GM19463 (cell line): ENCODE measurements at regions not wholly inside any gene's neighbourhood (a gene's known extent, or its start where the extent isn't known, plus 50 kb on each side); places are given as distances from the start of the nearest gene placed in this dataset.

Experiments used
- ATAC-seq: cut with Tn5 transposase; IDR thresholded peaks from one replicate; pipeline ENCODE4 v1.9.1; 2021; ENCODE audit warnings: mild to moderate bottlenecking, moderate library complexity; ENCODE audit not compliant: unreplicated experiment

DNA sequence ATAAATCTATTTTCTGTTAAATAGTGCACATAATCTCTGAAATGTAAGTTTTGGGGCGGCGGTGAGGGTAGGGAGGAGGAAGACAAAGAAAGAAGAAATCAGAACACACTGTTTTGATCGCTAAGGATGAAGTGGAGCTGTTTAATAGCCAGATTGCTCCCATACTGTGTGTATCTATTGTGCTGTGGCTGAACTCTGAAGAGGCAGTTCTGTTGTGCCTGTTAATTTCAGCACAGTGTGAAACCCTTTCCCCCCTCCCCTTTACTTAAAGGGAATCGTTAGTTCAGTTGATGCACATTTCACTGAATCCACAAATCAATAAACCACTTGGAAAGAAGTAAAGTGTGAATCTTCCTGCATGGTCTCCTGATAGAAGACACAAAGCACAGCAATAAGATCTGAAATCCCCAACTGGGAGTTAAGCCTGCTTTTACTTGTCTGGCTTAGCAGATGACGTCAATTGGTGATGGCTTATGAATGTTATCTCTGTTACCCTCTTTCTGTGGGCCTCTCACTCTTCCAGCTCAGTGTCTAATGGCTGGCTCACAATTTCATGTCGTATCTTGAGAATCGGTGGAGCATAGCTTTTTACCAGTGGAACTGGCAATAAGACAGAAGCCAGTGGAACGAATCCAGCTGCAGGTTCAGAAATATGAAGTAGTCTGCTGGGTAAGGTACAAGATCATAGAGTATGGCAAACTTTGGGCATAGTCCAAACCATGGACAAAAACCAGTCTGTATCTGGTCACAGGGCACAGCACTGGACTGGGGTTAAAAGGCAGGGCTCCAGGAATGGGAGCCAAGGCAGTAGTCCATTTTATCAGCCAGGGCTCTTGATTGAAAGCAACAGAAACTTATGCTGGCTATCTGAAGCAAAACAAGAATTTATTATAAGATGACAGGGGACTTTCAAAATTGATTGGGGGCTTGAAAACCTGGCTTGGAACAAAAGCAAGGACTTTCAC lies 413.5 kb upstream of the SEL1L start:
- ATAC-seq: no peak

DNA sequence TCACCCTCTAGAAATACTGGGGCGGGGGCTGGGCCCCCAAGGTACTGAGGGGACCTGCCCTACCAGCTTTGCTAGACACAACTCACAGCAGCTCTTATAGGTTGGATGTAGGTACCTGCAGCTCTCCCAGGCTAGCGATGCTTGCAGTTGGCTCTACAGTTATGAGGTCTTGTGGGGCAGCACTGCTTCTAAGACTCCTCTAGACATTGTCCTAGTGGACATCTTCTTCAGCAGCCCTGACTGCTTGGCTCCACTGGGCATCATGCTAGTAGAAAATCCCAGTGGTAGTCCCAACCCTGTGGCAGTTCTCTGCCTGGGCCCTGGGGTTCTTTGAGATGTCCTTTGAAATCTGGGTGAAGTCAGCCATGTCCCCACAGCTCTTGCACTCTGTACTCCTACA lies 419.3 kb upstream of the SEL1L start:
- ATAC-seq: no peak

DNA sequence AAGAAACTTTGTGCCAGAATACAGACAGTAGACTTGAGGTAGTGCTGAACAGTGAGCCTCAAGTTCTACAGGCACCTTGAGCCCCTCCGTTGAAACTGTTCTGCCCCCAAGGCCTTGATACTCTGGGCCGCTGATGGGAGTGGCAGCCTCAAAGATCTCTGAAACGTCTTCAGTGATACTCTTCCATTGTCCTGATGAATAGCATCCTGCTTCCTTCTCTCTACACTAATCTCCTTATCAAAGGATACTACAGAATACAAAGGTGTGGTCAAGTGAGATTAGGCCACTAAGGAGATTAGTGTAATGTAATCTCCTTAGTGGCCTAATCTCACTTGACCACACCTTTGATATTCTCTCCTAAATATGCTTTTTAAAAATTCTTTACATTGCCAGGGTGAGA lies 419.8 kb upstream of the SEL1L start:
- no peak for ATAC-seq

DNA sequence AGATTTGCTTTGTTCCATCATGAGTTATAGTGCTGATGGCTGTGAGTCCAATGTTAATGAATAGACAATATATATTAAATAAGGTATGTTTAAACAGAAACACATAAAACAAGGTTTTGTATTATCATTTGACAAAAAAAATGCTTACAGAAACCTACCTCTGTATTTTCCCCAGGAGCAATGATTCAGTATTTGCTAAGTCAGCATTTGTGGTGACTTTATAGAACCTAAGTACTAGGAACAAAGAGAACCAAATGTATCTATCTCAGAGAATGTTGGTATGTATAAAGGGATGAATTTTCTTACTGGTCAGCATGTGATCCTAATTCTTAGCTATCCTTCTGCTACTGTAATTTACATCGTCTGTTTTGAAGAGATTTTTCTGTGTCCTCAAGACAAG lies 421.5 kb upstream of the SEL1L start:
- no peak for ATAC-seq

DNA sequence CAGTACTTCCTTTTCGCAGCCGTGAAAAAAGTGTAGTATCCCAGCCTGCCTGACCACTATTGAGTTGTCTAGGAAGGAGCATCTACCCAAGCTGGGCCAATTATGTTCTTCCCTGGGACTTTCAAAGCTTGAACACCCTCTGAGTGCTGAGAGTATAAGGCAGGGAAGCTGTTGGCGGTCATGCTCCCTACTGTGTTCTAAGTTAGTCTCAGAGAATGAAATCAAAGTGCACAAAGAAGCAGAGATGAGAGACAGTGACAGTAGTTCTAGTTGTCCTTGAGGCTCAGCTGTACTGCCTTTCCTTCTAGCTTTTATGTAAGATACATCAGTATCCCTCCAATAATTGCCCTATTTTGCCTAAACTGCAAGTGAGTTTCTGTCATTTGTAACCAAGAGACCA lies 427.1 kb upstream of the SEL1L start:
- no peak for ATAC-seq

DNA sequence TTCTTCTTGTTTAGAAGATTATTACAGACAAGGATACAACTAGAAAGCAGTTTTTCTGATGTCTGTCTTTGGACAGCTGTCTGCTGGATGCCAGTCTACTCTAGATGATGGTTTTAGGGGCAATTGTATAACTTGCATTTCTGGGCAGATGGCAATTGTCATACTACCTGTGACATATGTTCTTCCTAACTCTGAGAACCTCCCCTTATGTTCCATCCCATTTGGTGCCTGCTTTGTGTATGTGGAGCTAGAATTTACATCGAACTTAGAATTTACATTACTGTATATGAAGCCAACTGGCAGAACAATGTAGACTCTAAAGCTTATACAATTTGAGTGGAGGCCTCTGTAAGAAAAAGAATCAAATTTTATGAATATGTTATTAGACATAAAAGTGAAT lies 430.2 kb upstream of the SEL1L start:
- ATAC-seq: no peak

DNA sequence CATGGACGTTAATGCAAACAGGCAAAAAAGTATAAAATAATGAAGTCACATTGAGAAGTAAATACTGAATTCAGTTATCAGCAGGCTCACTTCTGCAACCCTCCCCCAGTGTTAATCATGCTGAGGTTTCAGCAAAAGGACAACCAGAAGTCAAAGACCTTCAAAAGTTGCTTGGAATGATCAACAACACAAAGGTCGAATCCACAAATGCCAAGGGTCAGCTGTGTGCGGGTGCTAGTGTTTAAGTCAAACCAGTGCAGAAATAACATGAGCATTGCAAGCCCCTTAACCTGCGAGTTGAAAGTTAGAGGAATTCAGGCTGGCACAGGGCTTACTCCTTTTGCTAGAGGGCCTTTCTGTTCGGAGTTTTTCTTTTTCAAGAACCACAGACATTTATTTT lies 436.7 kb upstream of the SEL1L start:
- ATAC-seq: no peak

DNA sequence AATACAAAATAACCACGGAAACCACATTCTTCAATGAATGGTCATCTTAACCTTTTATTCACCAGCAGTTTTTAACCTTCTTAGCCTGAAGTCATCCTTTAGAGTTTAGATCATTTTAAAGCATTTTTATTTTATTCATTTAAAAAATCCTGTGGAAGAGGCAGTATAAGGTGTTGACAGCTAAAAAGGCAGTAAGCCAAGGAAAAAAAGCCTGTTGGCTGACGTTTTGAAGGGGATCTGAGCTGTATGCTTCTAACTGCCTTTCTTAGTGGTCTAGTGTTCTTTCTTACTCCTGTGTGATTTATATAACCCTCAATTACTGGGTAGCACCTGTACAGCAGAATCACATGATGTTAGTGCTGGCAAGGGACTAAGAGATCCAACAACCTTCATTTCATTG lies 438.3 kb upstream of the SEL1L start:
- no peak for ATAC-seq

DNA sequence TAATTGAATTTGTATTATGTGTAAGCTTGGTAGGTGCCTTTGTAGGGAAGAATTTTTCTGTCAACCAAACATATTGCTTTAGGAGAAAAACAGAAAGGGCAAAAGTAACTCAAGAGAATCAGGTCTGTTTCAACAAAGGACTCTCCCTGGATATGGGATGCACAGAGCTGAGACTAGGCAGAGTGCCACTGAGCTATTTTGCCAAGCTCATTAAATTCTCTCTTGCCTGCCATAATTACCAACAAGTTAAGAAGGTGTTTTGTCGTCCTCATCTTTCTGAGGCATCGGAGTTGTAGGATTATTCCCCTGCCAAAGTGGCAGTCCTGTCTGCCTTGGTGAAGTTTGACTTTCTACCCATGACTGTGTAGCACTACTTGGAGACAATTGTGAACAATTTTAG lies 438.9 kb upstream of the SEL1L start:
- ATAC-seq: no peak

DNA sequence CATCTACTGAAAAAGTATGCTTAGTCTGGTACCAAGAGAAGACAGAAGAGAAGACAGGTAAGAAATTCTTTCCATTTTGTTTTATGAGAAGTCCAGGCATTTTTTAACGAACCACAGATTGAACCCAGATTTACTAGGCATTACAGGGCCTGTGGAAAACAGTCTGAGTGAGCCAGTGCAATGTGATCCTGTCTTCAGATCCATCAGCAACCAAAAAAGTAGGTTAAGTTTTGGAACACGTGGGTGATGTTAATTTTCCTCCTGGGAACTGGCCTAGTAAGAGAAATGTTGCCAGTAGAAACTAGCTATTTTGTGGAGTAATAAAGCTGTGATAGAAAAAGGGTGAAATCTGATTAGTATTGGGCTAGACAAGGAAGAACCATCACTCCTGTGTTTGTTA lies 440.9 kb upstream of the SEL1L start:
- ATAC-seq: no peak

DNA sequence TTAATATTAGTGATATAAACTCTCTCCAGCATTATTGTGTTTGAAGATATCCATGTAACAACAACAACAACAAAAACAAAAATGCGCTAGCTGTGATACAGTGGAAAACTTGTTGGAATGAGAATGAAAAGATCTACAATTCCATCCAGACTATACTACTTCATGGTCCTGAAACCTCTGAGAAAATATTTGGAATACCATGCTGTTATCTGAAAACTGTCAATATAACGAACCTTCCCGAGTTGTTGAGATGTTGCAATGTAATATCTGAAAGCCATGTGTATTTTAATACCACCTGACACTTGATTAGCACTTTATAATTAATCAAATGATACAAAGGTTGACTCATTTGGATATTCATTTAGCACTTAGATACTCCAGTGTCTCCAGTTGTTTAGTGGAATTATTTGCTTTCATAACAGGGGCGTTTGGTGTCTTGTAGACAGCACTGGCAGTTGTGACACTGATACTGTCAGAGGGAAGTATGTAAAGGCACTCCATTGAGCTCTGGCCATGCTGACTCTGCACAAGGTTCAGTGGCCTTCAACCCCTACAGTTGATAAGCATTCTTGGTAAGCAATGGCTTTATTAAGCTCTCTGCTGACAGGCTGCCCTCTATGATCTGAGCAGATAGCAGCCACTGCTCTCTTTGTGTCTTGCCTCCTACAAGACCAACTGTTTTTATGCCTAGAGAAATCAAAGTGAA lies 447.1 kb upstream of the SEL1L start:
- ATAC-seq: no peak

DNA sequence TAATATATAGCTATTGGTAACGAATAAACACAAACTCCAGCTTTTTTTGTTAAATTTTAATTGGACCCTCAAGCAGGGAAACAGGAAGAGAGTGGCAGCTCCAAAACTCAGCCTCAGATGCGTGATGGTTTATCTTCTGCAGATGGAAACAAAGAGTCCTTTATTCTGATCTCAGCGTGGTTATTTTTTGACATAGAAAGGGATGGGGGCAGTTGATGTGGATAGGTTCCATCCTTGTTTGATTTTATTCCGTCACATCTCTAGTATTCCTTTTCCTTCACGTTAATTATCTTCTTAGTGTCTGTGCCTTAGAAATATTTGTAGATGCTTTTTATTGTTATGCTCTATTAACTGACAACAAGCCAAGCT lies 447.6 kb upstream of the SEL1L start:
- ATAC-seq: no peak

DNA sequence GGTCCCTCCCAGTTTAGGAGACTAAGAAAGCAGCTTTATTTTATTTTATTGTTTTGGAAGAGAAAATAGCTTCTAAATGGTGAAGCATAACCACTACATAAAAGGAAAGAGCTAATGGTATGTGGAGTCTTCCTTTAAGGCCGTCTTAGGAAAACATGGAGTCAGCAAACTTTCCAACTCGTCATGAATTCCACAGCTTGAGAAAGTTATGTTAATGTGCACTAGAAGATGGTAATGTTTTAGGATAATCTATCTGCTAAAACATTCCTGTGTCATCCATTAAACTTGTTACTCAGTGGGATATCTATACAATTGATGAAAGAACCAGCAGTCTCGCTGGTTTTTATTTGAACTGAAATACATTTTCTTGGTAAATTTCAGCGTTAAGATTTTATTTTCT lies 448.4 kb upstream of the SEL1L start:
- no peak for ATAC-seq

DNA sequence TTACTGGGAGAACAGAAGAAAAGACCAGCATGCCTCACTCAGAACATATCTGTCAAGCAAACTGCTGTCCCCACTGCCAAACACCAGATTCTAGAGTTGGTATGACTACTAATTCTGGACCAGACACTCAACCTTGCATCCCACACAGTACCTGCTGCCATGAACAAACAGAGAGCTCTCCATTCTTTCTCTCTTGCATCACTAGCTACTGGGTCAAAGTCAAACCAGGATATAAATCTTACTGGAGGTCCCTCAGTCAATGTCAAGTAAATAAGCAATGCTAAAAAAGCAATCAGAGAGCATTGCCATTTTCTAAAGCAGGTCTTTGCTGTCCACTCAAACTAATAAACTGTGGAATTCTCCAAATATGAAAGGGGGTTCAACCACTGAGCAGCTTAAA lies 452.4 kb upstream of the SEL1L start:
- ATAC-seq: no peak

DNA sequence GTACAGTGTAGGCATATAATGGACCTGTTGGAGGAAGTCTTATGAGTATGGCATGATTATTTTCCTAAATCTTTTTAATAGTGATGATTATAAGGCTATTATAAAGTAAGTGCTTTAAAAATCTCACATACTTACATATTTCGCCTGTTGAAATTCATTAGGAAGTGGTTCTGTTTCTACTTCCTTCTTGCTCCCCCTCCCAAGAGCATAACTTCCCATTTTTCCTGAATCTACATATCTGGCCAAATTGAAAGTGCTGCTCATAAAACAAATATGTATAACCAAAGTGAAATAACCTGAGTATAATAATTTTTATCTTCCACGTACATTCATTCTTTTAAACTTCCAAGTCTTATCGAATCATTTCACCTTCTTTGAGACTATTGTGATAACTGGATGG lies 455.6 kb upstream of the SEL1L start:
- ATAC-seq: no peak

DNA sequence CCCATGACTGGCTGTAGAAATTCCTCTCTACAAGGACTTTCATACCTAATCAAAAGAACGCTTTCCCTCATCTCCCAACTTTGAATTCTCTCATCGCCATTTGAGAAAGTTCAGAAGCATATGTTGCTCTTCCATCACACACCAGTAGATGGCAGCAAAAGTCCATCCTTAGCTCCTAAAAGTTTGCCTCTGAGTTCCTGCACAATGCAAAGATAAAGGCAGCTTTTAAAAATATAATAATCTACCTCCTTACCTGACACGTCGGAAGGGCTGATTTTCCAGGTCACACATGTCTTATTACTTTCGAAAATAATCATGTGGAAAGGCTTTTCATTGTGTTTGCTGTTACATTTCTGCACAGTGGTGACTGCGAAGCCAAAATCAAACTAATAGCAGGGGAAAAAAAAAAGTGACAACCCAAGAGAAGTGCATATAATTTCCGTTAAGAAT lies 456.7 kb upstream of the SEL1L start:
- ATAC-seq: peak; percentile 58

DNA sequence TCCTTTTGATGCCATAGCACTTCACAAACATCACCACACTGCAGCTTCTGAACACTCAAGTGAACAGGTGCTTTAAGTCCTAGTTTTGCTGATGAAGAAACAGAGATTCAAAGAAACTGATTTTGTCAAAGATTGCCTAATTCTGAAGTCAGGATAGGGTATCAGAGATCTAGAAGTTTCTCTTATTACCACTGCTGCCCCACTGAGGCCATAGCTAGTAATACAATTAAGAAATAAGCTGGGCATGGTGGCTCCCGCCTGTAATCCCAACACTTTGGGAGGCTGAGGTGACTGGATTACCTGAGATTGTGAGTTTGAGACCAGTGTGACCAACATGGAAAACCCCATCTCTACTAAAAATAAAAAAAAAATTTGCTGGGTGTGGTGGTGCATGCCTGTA lies 458.3 kb upstream of the SEL1L start:
- ATAC-seq: no peak

DNA sequence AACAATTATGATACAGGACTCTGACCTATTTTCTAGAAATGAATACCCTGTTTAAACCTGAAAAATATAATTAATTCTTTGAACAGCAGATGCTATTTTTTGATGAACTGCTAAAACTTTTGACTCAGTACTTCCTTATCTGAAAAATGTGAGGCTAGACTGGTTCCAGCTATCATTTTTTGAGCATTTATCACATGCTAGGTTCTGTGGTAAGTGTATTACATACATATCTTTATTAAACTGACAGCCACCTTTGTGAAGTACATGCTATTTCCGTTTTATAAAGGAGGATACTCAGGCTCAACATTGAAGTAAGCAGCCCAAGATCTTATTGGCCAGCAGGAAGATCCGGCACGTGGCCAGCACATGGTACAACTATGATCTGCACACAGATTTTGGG lies 459.8 kb upstream of the SEL1L start:
- ATAC-seq: no peak

DNA sequence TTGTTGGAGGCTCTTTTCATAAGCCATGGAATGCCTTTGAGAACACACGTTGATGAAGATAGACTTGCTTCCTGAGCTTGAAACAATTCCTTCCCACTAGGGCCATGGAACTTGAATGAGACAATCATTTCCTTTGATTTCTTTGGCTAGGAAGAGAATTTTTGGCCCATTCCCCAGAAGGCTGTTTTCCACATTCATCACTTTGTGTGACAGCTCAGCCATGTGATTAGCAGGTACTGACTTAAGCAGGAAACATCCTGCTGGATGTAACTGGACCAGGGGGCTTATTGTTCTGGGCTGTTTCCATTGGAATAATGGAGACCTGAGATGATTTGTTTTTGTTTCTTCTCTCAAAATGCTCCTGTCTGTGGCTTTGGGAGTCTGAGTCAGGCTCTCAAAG lies 469.8 kb upstream of the SEL1L start:
- ATAC-seq: no peak

DNA sequence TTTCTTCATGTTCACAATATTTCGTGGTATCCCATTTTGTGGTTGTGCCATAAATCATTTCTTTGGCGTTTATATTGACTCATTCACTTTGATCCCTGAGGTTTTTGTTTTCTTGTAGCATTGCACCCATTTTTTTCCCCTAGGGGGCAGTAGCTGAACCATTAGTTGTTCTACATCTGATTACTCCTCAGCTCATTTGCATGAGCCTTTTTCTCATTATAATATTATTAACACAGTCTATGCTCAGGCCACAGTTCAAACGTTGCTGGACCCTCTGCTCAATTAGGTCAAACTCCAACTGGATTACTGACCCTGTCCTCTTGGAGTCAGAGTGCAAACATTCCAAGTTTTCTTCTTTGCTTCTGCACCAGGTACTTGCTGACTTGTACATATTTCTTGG lies 475.4 kb upstream of the SEL1L start:
- ATAC-seq: no peak

DNA sequence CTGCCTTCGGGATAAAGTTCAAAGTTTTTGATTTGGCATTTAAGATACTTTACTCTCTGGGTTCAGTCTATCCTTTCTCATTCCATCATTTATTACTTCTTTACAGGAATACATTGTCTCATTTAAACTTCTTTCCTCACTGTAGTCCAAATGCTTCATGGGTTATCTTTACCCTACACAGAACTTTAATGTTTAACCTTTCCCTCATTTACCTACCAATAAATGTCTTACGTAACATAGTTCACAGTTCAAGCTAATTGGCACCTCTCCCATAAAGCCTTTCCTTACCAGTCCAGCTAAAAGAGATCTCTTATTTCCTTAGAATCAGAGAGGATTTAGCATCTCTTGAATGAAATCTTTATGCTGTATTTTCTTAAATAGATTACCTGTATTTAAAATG lies 476.3 kb upstream of the SEL1L start:
- no peak for ATAC-seq

DNA sequence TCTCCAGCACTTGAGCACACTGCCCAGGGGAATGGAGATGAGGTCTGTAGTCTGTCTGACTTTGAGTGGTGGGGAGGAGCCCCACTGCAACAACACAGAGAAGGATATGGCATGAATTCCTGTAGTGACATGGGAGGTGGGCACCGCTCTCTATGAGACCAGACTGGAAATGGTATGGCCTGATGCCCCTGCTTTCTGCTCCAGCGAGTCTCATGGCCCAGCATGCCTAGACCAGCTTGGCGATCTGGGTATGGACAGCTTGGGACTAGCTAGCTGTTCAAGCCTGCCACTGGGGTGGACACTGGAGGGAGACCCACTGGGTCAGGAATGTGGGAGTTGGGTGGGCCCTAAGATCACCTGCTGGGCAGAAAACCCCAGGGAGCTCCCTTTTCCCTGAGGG lies 477.8 kb upstream of the SEL1L start:
- no peak for ATAC-seq
